GM19372 (cell line): ENCODE measurements at regions not wholly inside any gene's neighbourhood (a gene's known extent, or its start where the extent isn't known, plus 50 kb on each side); places are given as distances from the start of the nearest gene placed in this dataset.

Experiments
- ATAC-seq: cut with Tn5 transposase; IDR thresholded peaks from one replicate; pipeline ENCODE4 v1.9.1; 2021; ENCODE audit warnings: mild to moderate bottlenecking, low read depth, moderate library complexity; ENCODE audit not compliant: unreplicated experiment

GRCh38 chr9:107158321-107158720 lies 124.8 kb upstream of the RAD23B start:
- peak; percentile 85 for ATAC-seq

- no peak for ATAC-seq
These were observed 121.7 kb upstream of the RAD23B start for GRCh38 chr9:107161338-107161737.

GRCh38 chr9:107163370-107163769 lies 119.7 kb upstream of the RAD23B start:
- ATAC-seq, result no peak

- ATAC-seq, result no peak
These were observed 113.3 kb upstream of the RAD23B start for GRCh38 chr9:107169796-107170195.

- ATAC-seq, result no peak
These were observed 112.3 kb upstream of the RAD23B start for GRCh38 chr9:107170801-107171200.

GRCh38 chr9:107172160-107172978 lies 110.7 kb upstream of the RAD23B start:
- peak; percentile 81 for ATAC-seq

GRCh38 chr9:107172979-107173347 lies 110.1 kb upstream of the RAD23B start:
- peak; percentile 28 for ATAC-seq

- no peak for ATAC-seq
These were observed 109.5 kb upstream of the RAD23B start for GRCh38 chr9:107173422-107174180.

- no peak for ATAC-seq
These were observed 108.6 kb upstream of the RAD23B start for GRCh38 chr9:107174441-107174840.

- no peak for ATAC-seq
These were observed 108.0 kb upstream of the RAD23B start for GRCh38 chr9:107175041-107175440.

- ATAC-seq, result no peak
These were observed 107.2 kb upstream of the RAD23B start for GRCh38 chr9:107175816-107176435.

GRCh38 chr9:107176436-107177151 lies 106.5 kb upstream of the RAD23B start:
- ATAC-seq, result no peak

GRCh38 chr9:107177243-107177839 lies 105.7 kb upstream of the RAD23B start:
- no peak for ATAC-seq

- no peak for ATAC-seq
These were observed 105.2 kb upstream of the RAD23B start for GRCh38 chr9:107177857-107178256.

- ATAC-seq, result no peak
These were observed 104.8 kb upstream of the RAD23B start for GRCh38 chr9:107178293-107178692.

GRCh38 chr9:107180206-107180605 lies 102.9 kb upstream of the RAD23B start:
- no peak for ATAC-seq

GRCh38 chr9:107183176-107183575 lies 99.9 kb upstream of the RAD23B start:
- ATAC-seq, result no peak

GRCh38 chr9:107188376-107188775 lies 94.7 kb upstream of the RAD23B start:
- no peak for ATAC-seq

GRCh38 chr9:107190061-107190935 lies 92.8 kb upstream of the RAD23B start:
- no peak for ATAC-seq

GRCh38 chr9:107190936-107191290 lies 92.2 kb upstream of the RAD23B start:
- no peak for ATAC-seq
